ENCODE measurements at regions not wholly inside any gene's neighbourhood (a gene's known extent, or its start where the extent isn't known, plus 50 kb on each side); places are given as distances from the start of the nearest gene placed in this dataset.
"Not testable (repeated sequence)": the region's sequence is repeated elsewhere in the genome, so short reads cannot be mapped to it uniquely, and the experiment has no call there.

DNA sequence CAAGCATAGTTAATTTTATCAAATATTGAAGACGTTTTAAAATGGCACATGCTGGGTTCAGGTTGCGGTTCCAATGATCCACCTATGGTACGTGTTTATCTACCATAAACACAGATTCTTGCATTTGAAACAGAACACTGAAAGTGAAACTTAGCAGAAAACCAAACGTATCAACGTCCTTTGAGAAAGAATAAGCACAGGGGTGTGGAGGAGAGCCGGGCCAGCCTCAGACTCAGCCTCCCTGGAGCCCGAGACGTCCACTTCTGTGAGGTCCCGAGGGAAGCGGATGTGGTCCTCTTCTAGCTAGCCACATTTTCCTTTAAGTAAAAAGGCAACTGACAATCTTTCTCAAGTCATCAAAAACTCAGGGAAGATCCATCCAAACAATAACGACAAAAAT is 195.9 kb downstream of the RTP5 start:
- Histone ChIP-seq H3K4me3 (ENCODE audit: low read depth, low read length) (no peak overlapping the region), H2AFZ (no peak overlapping the region), H3K4me2 (ENCODE audit: low read length) (no peak overlapping the region), H3K4me1 (no peaks in the 10 kb centered on the region), H3K27me3 (ENCODE audit: control insufficient read depth, insufficient read depth, low read length) (no peaks in the 10 kb centered on the region), H3K9ac (no peak overlapping the region), H3K36me3 (ENCODE audit: control insufficient read depth, insufficient read depth, low read length) (no peaks in the 10 kb centered on the region), H3K9me3 (ENCODE audit: control insufficient read depth, low read length) (no peaks in the 10 kb centered on the region), H3K27ac (no peak overlapping the region), H3K79me2 (no peaks in the 10 kb centered on the region)
- TF ChIP-seq, protein P1, sequence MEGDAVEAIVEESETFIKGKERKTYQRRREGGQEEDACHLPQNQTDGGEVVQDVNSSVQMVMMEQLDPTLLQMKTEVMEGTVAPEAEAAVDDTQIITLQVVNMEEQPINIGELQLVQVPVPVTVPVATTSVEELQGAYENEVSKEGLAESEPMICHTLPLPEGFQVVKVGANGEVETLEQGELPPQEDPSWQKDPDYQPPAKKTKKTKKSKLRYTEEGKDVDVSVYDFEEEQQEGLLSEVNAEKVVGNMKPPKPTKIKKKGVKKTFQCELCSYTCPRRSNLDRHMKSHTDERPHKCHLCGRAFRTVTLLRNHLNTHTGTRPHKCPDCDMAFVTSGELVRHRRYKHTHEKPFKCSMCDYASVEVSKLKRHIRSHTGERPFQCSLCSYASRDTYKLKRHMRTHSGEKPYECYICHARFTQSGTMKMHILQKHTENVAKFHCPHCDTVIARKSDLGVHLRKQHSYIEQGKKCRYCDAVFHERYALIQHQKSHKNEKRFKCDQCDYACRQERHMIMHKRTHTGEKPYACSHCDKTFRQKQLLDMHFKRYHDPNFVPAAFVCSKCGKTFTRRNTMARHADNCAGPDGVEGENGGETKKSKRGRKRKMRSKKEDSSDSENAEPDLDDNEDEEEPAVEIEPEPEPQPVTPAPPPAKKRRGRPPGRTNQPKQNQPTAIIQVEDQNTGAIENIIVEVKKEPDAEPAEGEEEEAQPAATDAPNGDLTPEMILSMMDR (IDR thresholded peaks at IDR 0.05), result no peak

DNA sequence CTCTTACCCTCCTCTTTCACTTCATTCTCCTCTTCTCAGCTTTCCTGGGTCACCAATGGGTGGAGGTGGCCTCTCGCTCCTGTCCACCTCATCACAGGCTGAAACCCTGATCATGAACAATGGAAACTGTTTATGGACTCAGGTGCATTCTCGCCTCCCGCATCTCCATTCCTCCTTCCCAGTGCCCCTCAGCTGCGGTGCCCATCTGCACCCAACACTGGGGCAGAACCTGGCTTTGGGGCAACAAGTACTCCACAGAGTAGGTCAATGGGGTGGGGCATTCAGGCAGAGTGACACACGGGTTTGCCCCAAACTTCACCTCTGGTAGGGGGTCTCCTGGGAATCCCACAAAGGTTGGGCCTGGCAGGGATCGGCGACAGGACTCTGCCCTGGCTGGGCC is 199.5 kb downstream of the RTP5 start:
- Histone ChIP-seq H3K27me3 (ENCODE audit: control insufficient read depth, insufficient read depth, low read length) (no peaks in the 10 kb centered on the region), H3K4me3 (ENCODE audit: low read depth, low read length) (no peak overlapping the region), H3K27ac (no peak overlapping the region), H3K9me3 (ENCODE audit: control insufficient read depth, low read length) (no peaks in the 10 kb centered on the region), H2AFZ (no peak overlapping the region), H3K36me3 (ENCODE audit: control insufficient read depth, insufficient read depth, low read length) (no peaks in the 10 kb centered on the region), H3K9ac (no peak overlapping the region), H3K79me2 (no peaks in the 10 kb centered on the region), H3K4me1 (no peaks in the 10 kb centered on the region), H3K4me2 (ENCODE audit: low read length) (no peak overlapping the region)
- TF ChIP-seq, protein P1 (IDR thresholded peaks at IDR 0.05), result no peak

DNA sequence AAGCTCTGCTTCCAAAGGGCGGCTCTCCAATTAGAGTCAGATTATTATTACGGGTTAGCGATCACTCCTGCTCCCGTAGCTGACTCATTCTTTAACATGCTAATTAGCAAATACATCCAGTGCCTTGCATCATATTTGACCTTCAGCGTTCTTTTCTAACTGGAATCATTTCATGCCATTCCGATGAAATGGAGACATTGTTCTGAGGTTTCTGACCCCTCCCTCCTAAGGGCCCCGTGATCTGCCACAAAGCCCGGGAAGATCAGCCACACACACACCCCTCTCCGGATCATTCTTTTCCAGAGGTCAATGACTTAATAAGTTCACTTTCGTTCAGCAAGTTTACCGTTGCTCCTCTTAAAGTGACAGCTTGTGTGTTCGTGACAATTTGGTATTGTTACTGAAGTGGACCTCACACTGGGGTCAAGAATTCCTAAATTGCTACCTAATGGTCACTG is 200.4 kb downstream of the RTP5 start:
- not testable (repeated sequence) for H3K36me3 ChIP-seq (ENCODE audit: control insufficient read depth, insufficient read depth, low read length); H3K4me1 ChIP-seq; H2AFZ ChIP-seq; H3K79me2 ChIP-seq; H3K9me3 ChIP-seq (ENCODE audit: control insufficient read depth, low read length); H3K9ac ChIP-seq; H3K27me3 ChIP-seq (ENCODE audit: control insufficient read depth, insufficient read depth, low read length); H3K4me3 ChIP-seq (ENCODE audit: low read depth, low read length); H3K4me2 ChIP-seq (ENCODE audit: low read length); H3K27ac ChIP-seq

DNA sequence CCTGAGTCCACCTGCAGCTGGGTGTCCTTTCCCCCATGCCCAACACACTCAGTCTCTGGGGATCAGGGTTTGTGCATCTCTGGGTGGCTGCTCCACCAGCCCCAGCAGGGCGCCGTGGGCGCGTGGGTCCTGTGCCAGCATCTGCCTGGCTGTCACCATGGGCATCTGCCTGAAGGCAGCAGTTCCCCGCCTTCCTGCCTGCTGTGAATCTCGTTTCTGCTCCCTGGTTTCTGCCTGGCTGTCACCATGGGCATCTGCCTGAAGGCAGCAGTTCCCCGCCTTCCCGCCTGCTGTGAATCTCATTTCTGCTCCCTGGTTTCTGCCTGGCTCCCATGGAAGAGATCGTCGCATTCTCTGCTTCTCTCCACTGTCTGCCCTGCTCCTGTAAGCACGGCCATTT is 201.2 kb downstream of the RTP5 start:
- H3K79me2 ChIP-seq; H3K4me2 ChIP-seq (ENCODE audit: low read length); H3K36me3 ChIP-seq (ENCODE audit: control insufficient read depth, insufficient read depth, low read length); H2AFZ ChIP-seq; H3K27ac ChIP-seq; H3K9me3 ChIP-seq (ENCODE audit: control insufficient read depth, low read length); H3K4me1 ChIP-seq; H3K27me3 ChIP-seq (ENCODE audit: control insufficient read depth, insufficient read depth, low read length); H3K9ac ChIP-seq; H3K4me3 ChIP-seq (ENCODE audit: low read depth, low read length): not testable (repeated sequence)

DNA sequence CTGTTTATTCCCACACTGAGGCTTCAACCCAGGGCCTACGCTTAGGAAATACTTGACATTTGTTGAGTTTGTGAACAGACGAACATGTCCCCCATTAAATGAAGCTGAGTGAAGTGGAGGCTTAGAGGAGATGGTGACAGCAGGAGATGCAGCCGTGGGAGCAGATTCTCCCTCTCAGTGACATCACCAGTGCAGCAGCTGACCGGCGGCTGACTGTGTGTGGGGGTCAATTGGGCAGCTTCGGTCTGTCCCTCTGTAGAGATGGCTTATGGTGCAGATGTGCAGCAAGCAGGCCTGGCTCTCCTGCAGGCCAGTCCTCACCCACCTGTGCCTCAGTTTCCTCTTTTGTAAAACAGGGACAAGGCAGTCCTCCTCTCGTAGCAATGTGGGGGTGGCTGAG is 201.8 kb downstream of the RTP5 start:
- H3K9me3 ChIP-seq (ENCODE audit: control insufficient read depth, low read length); H3K4me3 ChIP-seq (ENCODE audit: low read depth, low read length); H3K27me3 ChIP-seq (ENCODE audit: control insufficient read depth, insufficient read depth, low read length); H3K79me2 ChIP-seq; H2AFZ ChIP-seq; H3K36me3 ChIP-seq (ENCODE audit: control insufficient read depth, insufficient read depth, low read length); H3K4me2 ChIP-seq (ENCODE audit: low read length); H3K4me1 ChIP-seq; H3K9ac ChIP-seq; H3K27ac ChIP-seq: not testable (repeated sequence)

DNA sequence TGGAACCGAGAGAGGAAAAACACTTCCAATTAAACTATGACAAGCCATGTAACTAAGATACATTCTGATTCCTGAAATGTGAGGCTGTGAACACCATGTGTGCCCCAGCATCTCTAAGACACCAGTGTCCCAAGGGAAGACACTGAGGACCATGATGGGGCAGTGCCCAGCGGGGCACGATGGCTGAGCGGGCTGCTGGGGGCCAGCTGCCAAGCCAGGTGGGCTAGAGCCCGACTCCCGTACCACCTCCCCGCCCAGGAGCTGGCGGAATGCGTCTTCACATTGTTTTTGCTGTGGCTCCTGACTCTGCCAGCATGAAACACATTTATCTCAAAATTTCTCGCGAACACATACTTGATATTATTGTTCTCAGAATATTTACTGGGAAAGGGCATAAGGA is 202.4 kb downstream of the RTP5 start:
- H3K4me2 ChIP-seq (ENCODE audit: low read length); H3K27ac ChIP-seq; H2AFZ ChIP-seq; H3K27me3 ChIP-seq (ENCODE audit: control insufficient read depth, insufficient read depth, low read length); H3K9ac ChIP-seq; H3K9me3 ChIP-seq (ENCODE audit: control insufficient read depth, low read length); H3K4me3 ChIP-seq (ENCODE audit: low read depth, low read length); H3K4me1 ChIP-seq; H3K36me3 ChIP-seq (ENCODE audit: control insufficient read depth, insufficient read depth, low read length); H3K79me2 ChIP-seq: not testable (repeated sequence)

DNA sequence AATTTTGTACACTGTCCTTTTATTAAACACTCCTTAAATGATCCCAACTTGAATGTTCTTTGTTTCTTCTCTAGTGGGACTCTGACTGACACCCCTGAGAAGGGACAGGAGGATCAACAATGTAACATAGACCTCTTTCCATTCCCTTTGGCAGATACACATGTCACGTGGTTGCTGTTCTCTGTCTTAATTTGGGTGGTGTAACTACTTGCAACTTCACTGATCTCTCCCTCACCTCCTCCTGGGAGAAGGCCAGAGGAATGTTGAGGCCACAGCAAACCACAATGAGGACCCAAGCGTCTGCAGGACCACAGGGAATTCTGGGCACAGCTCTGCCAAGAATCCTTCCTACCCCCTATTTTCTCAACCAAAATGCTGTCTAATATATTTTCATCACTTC is 205.6 kb downstream of the RTP5 start:
- Histone ChIP-seq H2AFZ (no peak overlapping the region), H3K4me1 (no peaks in the 10 kb centered on the region), H3K4me2 (ENCODE audit: low read length) (no peak overlapping the region), H3K36me3 (ENCODE audit: control insufficient read depth, insufficient read depth, low read length) (no peaks in the 10 kb centered on the region), H3K4me3 (ENCODE audit: low read depth, low read length) (no peak overlapping the region), H3K9me3 (ENCODE audit: control insufficient read depth, low read length) (no peaks in the 10 kb centered on the region), H3K27me3 (ENCODE audit: control insufficient read depth, insufficient read depth, low read length) (no peaks in the 10 kb centered on the region), H3K79me2 (no peaks in the 10 kb centered on the region), H3K9ac (no peak overlapping the region), H3K27ac (no peak overlapping the region)
- TF ChIP-seq, protein P1 (IDR thresholded peaks at IDR 0.05), result no peak
